ENCODE measurements at regions not wholly inside any gene's neighbourhood (a gene's known extent, or its start where the extent isn't known, plus 50 kb on each side); places are given as distances from the start of the nearest gene placed in this dataset.
A peak's percentile ranks its signal among the peaks of the same experiment; 100 is the strongest.

DNA sequence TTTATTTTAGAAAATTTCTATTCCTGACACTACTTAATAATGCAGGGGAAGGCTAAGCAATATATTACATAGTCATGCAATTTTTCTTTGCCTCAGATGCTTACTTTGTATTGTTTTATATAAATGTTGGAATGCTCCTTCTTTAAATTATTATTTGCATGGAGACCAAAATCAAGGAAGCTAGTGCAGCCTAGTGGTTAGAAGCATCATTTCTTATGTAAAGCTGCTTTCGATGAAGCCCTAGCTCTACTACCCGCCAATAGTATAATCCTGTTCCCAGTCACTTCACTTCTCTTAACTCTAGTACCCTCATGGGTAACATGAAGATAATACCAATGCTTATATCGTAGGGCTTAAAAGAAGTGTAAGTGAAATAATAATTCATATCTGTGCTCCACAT is 198.9 kb downstream of the LRATD1 start:
- Mint-ChIP-seq H3K4me1 (no peaks in the 10 kb centered on the region), H3K27ac (no peak overlapping the region), H3K27me3 (no peaks in the 10 kb centered on the region), H3K4me3 (no peak overlapping the region), H3K9me3 (peaks cover 0 to 5% of the 10 kb centered on the region in 2 donors)
- DNase-seq (no peak), ATAC-seq (no peak)

DNA sequence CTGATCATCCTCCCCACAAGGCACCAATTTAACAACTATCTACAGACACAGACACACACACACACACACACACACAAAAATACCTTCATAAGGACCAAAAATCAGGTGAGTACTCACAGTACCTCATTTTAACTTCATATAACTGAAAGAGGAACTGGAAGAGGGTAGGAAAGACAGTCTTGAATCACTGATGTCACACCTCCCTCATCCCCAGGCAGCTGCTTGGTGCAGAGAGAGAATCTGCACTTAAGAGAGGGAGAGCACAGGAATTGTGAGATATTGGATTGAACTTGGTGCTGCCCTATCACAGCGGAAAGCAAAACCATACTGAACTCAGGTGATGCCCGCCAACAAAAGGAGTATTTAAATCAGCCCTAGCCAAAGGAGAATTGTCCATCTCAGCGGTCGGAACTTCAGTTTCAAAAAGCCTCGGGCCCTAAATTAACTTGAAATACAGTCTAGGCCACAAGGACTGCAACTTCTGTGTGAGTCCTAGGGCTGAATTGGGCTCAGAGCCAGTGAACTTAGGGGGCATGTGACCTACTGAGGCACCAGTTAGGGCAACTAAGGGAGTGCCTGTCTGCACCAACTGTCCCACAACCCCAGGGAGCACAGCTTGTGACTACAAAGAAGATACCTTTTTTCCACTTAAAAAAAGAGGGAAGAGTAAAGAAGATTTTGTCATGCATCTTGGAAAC is 211.1 kb downstream of the LRATD1 start:
- DNase-seq, result no peak
- H3K4me3 Mint-ChIP-seq, result no peak overlapping the region
- H3K4me1 Mint-ChIP-seq, result no peaks in the 10 kb centered on the region
- peaks cover 11 to 37% of the 10 kb centered on the region in 2 donors for H3K9me3 Mint-ChIP-seq
- H3K27me3 Mint-ChIP-seq, result peaks cover 8% of the 10 kb centered on the region
- ATAC-seq, result no peak
- no peak overlapping the region for H3K27ac Mint-ChIP-seq

DNA sequence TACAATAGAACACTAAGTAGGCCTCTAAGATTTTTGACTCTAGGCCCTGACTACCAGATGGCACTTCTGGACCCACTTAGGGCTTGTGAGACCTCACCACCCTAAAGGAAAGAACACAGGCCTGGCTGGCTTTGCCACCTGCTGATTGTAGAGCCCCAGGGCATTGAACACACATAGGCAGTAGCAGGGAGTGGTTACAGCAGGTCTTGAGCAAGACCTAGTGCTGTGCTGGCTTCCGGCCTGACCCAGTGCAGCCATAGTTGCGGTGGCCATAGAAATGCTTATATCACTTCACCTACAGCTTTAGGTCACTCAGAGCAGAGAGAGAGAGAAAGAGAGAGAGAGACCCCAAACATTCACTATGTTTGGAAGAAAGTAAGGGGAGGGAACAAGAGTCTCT is 223.2 kb downstream of the LRATD1 start:
- peak overlapping the region in 1 of 2 donors; percentile 54 for H3K27ac Mint-ChIP-seq
- no peak overlapping the region for H3K4me3 Mint-ChIP-seq
- DNase-seq (no peak), ATAC-seq (no peak)
- H3K4me1 Mint-ChIP-seq, result no peaks in the 10 kb centered on the region
- no peaks in the 10 kb centered on the region for H3K27me3 Mint-ChIP-seq
- peaks cover 14 to 40% of the 10 kb centered on the region in 2 donors for H3K9me3 Mint-ChIP-seq

GRCh38 chr2:14861181-14861580 is 228.7 kb downstream of the LRATD1 start:
- ATAC-seq, result no peak
- no peak for DNase-seq
- no peak overlapping the region for H3K27ac Mint-ChIP-seq
- peaks cover 10 to 23% of the 10 kb centered on the region in 2 donors for H3K9me3 Mint-ChIP-seq
- H3K27me3 Mint-ChIP-seq, result no peaks in the 10 kb centered on the region
- H3K4me1 Mint-ChIP-seq, result no peaks in the 10 kb centered on the region
- no peak overlapping the region for H3K4me3 Mint-ChIP-seq

DNA sequence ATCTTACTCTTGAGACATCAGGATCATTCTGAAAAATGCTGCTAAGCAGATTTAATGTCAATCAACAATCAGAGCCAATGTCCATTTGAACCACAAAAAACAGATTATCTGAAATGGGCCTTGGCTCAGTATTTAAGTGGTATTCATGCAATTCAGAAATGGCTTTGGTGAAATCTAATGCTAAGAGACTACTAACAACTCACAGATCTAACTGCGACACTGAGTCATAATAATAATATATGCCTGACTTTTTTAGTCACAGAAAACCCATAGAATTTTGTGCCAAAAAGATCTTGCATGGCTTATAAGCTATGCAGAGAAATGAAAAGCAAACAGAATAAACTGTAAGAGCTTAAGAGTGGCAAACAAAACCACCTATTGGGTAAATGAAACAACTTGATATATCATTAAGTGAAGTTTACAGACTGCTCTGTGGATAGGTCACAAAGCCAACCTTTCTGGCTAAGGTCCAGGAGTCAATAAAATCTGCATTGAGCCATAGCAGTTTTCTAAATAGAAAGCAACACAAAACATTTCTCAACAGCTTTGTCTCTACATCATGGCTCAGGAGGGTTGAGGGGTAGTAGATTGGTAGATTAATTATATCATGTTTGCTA is 234.3 kb downstream of the LRATD1 start:
- H3K9me3 Mint-ChIP-seq, result peaks cover 5 to 8% of the 10 kb centered on the region in 2 donors
- H3K4me1 Mint-ChIP-seq, result no peaks in the 10 kb centered on the region
- no peak for DNase-seq
- no peak for ATAC-seq
- no peaks in the 10 kb centered on the region for H3K27me3 Mint-ChIP-seq
- H3K4me3 Mint-ChIP-seq, result no peak overlapping the region
- no peak overlapping the region for H3K27ac Mint-ChIP-seq

GRCh38 chr2:14867853-14868252 is 235.3 kb downstream of the LRATD1 start:
- DNase-seq, result no peak
- Mint-ChIP-seq H3K27me3 (no peaks in the 10 kb centered on the region), H3K27ac (no peak overlapping the region), H3K4me3 (no peak overlapping the region), H3K4me1 (no peaks in the 10 kb centered on the region), H3K9me3 (peaks cover 5 to 7% of the 10 kb centered on the region in 2 donors)
- ATAC-seq, result no peak

- Mint-ChIP-seq H3K27me3 (no peaks in the 10 kb centered on the region), H3K4me3 (no peak overlapping the region), H3K9me3 (peaks cover 0 to 5% of the 10 kb centered on the region in 2 donors), H3K4me1 (no peaks in the 10 kb centered on the region), H3K27ac (no peak overlapping the region)
- no peak for ATAC-seq
- no peak for DNase-seq
Observed at GRCh38 chr2:14872779-14873325, 240.3 kb downstream of the LRATD1 start.

DNA sequence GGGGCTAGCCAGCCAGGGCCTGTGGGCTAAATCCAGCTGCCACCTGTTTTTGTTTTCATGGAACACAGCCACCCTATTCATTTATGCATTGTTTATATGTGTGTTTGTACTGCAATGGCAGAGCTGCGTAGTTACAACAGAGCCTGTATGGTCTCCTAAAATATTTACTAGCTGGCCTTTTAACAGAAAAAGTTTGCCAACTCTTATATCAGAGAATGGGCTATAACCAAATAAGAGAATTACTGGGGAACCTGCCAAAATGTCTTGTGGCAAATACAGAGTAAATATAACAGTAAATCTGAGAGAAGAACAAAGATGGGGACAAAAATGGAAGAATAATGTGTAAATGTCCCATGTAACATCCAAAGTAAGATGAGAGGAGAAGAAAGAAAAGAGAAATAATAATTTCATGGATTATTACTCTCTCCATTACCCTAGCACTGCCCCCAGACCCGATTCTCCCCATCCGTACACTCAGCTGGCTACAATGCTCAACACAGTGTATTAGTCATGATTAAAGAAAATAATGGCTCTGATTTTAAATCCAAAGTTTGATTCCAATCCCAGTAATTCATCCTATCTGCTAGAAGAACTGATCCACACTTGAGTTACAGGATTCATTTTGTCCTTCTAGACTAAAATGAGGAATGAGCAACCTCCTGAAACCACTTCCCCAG is 249.3 kb downstream of the LRATD1 start:
- no peak for ATAC-seq
- no peak overlapping the region for H3K27ac Mint-ChIP-seq

GRCh38 chr2:14884651-14885050 is 252.1 kb downstream of the LRATD1 start:
- Mint-ChIP-seq H3K4me1 (no peaks in the 10 kb centered on the region), H3K4me3 (no peak overlapping the region), H3K9me3 (no peaks in the 10 kb centered on the region), H3K27ac (no peak overlapping the region), H3K27me3 (no peaks in the 10 kb centered on the region)
- no peak for DNase-seq
- no peak for ATAC-seq

More for the DNA sequence above, 249.3 kb downstream of the LRATD1 start:
- DNase-seq, result no peak
- Mint-ChIP-seq H3K4me3 (no peak overlapping the region), H3K4me1 (no peaks in the 10 kb centered on the region), H3K27me3 (no peaks in the 10 kb centered on the region), H3K9me3 (no peaks in the 10 kb centered on the region)

DNA sequence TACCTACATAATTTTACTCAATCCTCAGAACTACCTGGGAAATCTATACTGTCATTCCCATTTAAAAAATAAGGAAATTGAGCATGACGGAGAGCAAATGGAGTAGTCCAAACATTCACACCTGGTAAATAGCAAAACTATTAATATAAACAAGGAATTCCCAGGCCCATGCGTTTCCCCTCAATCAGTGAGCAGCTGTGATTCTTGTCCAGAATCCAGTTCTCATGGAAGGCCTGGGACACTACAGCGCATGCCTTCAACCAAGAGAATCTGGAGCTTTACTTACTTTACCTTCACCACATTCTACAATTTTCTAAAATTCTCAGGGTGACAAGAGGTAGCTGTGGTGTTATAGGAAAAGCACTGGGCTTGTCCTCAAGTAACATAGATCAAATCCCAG is 259.0 kb downstream of the LRATD1 start:
- ATAC-seq, result no peak
- DNase-seq, result no peak
- Mint-ChIP-seq H3K27ac (no peak overlapping the region), H3K27me3 (no peaks in the 10 kb centered on the region), H3K4me3 (no peak overlapping the region), H3K9me3 (peaks cover 0 to 4% of the 10 kb centered on the region in 2 donors), H3K4me1 (no peaks in the 10 kb centered on the region)

GRCh38 chr2:14896330-14897030 is 264.0 kb downstream of the LRATD1 start:
- Mint-ChIP-seq H3K4me3 (no peak overlapping the region), H3K9me3 (peaks cover 0 to 4% of the 10 kb centered on the region in 2 donors), H3K4me1 (no peaks in the 10 kb centered on the region), H3K27me3 (peaks cover 13% of the 10 kb centered on the region), H3K27ac (peak overlapping the region in 1 of 2 donors; percentile 9)
- no peak for ATAC-seq
- no peak for DNase-seq

GRCh38 chr2:14899621-14900414 is 267.3 kb downstream of the LRATD1 start:
- Mint-ChIP-seq H3K4me1 (no peaks in the 10 kb centered on the region), H3K4me3 (no peak overlapping the region), H3K9me3 (no peaks in the 10 kb centered on the region), H3K27me3 (peaks cover 25% of the 10 kb centered on the region), H3K27ac (no peak overlapping the region)
- DNase-seq (no peak), ATAC-seq (no peak)

DNA sequence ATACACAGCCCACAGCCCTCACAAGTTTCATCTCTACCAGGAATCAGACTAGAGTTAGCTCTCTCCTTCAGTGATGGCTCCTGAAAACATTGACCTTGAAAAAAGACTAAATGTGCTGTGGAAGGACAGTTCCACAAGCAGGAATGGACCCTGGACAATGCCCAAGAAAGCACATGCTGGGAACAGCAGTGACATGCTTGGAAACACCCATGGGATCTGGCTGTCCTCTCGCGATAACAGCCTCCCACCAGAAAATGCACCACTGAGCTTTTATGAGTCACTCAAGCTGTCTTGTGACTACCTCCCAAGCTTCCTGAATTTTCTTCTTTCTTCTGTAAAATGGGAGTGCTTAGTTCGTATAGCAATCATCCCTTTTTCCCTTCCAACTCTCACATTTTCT is 269.2 kb downstream of the LRATD1 start:
- Mint-ChIP-seq H3K4me1 (no peaks in the 10 kb centered on the region), H3K9me3 (no peaks in the 10 kb centered on the region), H3K27ac (no peak overlapping the region), H3K27me3 (peaks cover 25% of the 10 kb centered on the region), H3K4me3 (no peak overlapping the region)
- DNase-seq (no peak), ATAC-seq (no peak)

DNA sequence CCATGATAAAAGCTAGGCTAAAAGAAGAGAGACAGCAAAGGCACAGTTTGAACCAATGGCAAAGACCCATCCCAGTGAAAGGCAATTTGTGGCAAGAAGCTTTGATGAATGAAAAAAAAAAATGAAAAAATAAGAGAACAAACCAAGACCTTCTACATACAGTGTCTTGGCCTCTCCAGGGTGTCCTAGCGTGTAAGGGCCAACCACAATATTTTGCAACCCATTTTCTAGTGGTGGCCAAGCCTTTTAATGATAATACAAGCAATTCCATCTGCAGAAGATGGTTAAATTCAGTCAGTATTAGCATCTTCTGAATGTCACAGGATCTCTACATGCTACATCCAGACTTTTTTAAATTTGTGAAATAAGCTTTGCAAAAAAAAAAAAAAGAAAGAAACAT is 270.4 kb downstream of the LRATD1 start:
- DNase-seq (no peak), ATAC-seq (no peak)
- Mint-ChIP-seq H3K9me3 (no peaks in the 10 kb centered on the region), H3K4me3 (no peak overlapping the region), H3K27ac (no peak overlapping the region), H3K27me3 (peaks cover 25% of the 10 kb centered on the region), H3K4me1 (no peaks in the 10 kb centered on the region)
